ACC112 (cell line): ENCODE measurements at regions not wholly inside any gene's neighbourhood (a gene's known extent, or its start where the extent isn't known, plus 50 kb on each side); places are given as distances from the start of the nearest gene placed in this dataset.

Experiments
- H2AFZ ChIP-seq: fragments of 200-600 bp; sonication (generic); one replicate; pipeline ENCODE4 v1.6.0; 2017; ENCODE audit warnings: antibody characterized with exemption, low read length; ENCODE audit not compliant: unreplicated experiment
- H3K27ac ChIP-seq: fragments of 200-600 bp; sonication (generic); 2 replicates; pipeline ENCODE4 v1.5.1; 2014; ENCODE audit warnings: low read depth, mild to moderate bottlenecking, antibody characterized with exemption, low read length, moderate library complexity
- H3K27me3 ChIP-seq: fragments of 200-600 bp; sonication (generic); 2 replicates; pipeline ENCODE4 v1.6.1; 2014; ENCODE audit warnings: mild to moderate bottlenecking, antibody characterized with exemption, low read length, moderate library complexity, mixed read lengths; ENCODE audit not compliant: insufficient read depth
- H3K36me3 ChIP-seq: fragments of 200-600 bp; sonication (generic); 2 replicates; pipeline ENCODE4 v1.6.1; 2016; ENCODE audit warnings: mild to moderate bottlenecking, antibody characterized with exemption, low read length, moderate library complexity, mixed read lengths; ENCODE audit not compliant: insufficient read depth
- H3K4me1 ChIP-seq: fragments of 200-600 bp; sonication (generic); one replicate; pipeline ENCODE4 v1.6.1; 2016; ENCODE audit warnings: low read length, mixed read lengths; ENCODE audit not compliant: insufficient read depth, unreplicated experiment, control insufficient read depth
- H3K4me3 ChIP-seq: fragments of 200-600 bp; sonication (generic); 2 replicates; pipeline ENCODE4 v1.5.1; 2014; ENCODE audit warnings: mild to moderate bottlenecking, low read depth, low read length
- H3K79me2 ChIP-seq: fragments of 200-600 bp; sonication (generic); one replicate; pipeline ENCODE4 v1.6.0; 2016; ENCODE audit warnings: low read length; ENCODE audit not compliant: control insufficient read depth, unreplicated experiment, insufficient read depth

DNA sequence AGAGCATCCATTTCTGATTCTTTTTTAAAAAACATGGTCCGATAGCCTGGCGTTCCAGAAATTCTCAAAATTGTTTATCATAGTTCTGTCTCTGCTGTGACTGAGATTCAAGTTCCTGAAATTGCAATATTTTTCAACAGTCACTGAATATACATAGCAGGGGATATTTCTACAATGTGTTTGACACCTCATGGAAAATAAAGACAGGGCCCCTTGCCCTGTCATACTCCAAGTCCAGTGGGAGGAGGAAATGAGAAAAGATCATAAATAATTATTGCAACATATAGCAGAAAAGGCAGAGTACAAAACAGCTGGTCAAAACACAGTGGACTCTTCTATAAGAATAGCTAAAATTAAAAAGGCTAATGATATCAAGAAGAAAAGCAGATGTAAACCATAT lies 234.8 kb upstream of the SPTLC3 start:
- Histone ChIP-seq H3K4me3 (no peak overlapping the region), H3K36me3 (no peaks in the 10 kb centered on the region), H3K27me3 (no peaks in the 10 kb centered on the region), H3K27ac (no peak overlapping the region), H3K79me2 (no peaks in the 10 kb centered on the region), H2AFZ (no peak overlapping the region), H3K4me1 (no peaks in the 10 kb centered on the region)

DNA sequence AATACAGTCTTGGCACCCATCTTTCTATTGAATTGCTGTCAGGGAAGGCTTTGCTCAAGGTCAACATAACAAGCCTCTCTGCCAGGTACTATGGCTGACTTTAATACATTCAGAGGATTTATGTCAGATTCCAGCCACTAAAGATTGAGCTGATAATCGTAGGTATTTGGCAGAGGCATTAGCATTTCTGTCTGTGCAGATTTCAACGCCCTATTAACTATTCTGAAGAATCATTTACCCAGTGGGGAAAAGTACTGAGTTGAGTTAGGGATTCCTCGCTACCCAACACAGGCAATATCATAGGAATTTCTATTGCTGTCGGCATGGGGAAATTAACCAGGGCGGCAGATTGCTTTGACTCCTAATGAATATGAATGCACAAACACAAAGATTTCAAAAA lies 233.7 kb upstream of the SPTLC3 start:
- no peak overlapping the region for H2AFZ ChIP-seq
- H3K27me3 ChIP-seq = no peaks in the 10 kb centered on the region
- no peaks in the 10 kb centered on the region for H3K4me1 ChIP-seq

DNA sequence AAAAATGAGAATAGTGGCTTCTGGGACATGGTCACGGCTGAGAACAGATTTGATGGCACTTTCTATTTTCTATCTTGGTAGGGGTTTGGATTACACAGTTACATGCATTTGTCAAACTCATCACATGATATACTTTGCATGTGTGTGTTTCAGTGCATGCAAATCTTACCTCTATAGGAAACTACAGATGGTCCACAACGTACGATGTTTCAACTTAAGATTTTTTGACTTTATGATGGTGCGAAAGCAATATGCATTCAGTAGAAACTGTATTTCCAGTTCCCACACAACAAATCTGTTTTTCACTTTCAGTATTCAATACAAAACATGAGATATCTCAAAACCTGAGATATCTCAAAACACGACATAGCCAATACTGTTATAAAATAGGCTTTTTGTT lies 231.8 kb upstream of the SPTLC3 start:
- no peak overlapping the region for H3K4me3 ChIP-seq
- H3K27ac ChIP-seq = no peak overlapping the region
- H2AFZ ChIP-seq = no peak overlapping the region
- H3K79me2 ChIP-seq = no peaks in the 10 kb centered on the region
- H3K36me3 ChIP-seq = no peaks in the 10 kb centered on the region
- H3K4me1 ChIP-seq = no peaks in the 10 kb centered on the region
- H3K27me3 ChIP-seq = no peaks in the 10 kb centered on the region

More for the DNA sequence above, 233.7 kb upstream of the SPTLC3 start:
- H3K4me3 ChIP-seq = no peak overlapping the region
- no peaks in the 10 kb centered on the region for H3K79me2 ChIP-seq
- H3K27ac ChIP-seq = no peak overlapping the region
- no peaks in the 10 kb centered on the region for H3K36me3 ChIP-seq

DNA sequence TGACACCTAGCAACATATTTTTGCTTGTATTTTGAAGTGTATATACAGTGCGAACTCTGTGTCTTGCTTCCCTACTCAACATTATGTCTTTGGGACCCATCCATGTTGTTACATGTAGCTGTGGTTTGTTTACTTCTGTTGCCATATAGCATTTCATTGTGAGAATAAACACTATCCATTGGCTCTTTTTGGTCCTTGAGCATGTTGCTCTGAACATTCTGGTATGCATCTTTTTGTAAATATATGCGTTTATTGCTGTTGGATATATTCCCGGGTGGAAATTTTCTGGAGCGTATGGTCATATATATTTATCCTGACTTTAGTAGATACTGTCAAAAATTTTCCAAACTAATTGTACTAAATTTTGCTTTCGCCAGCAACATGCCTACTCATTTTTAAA lies 222.5 kb upstream of the SPTLC3 start:
- H2AFZ ChIP-seq = no peak overlapping the region
- no peaks in the 10 kb centered on the region for H3K79me2 ChIP-seq
- no peak overlapping the region for H3K4me3 ChIP-seq
- no peak overlapping the region for H3K27ac ChIP-seq
- no peaks in the 10 kb centered on the region for H3K27me3 ChIP-seq
- H3K36me3 ChIP-seq = no peaks in the 10 kb centered on the region
- no peaks in the 10 kb centered on the region for H3K4me1 ChIP-seq

DNA sequence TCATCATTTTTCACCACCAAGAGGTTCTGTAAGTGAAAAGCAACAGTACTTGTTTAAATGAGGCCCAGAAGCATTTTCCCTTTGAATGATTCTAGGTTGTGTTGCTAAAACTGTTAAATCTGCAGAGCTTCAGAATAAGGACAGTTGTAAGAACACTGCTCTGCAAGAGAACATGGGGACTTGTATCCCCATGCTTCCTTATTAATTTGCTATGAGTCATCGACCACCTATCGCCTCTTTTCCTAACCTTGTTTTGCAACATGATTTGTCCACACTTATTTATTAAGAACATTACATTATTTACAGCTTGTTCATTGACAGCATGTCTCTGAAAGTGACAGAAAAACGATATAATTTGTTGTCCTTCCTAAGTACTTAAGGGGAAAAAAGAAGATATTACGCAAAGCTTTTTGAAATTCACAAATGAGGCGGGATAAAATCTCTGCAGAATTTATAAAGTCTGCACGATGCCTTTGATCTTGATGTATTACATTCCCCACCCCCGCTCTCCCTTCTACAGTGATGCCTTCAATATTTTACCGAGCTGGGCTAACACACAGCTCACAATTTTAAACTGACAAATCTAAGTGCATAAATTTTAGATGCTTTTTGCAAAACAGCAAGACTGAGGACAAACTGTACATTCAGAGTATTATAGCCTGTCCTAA lies 220.0 kb upstream of the SPTLC3 start:
- Histone ChIP-seq H3K27me3 (no peaks in the 10 kb centered on the region), H3K79me2 (no peaks in the 10 kb centered on the region), H3K27ac (no peak overlapping the region), H2AFZ (no peak overlapping the region), H3K4me3 (no peak overlapping the region), H3K36me3 (no peaks in the 10 kb centered on the region), H3K4me1 (no peaks in the 10 kb centered on the region)

DNA sequence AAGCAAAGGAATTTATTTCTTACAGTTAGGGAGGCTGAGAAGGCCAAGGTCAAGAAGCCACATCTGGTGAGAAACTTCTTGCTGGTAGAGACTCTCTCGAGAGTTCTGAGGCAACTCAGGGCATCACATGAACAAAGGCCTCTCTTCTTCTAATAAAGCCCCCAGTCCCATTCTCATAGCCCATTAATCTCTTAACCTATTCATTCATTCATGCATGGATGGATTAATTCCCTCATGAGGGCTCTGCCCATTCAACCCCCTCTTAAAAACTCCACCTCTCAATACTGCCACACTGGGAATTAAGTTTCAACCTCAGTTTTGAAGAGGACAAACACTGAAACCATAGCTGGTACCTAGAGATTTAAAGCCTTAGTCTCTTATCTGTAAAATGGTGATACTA lies 217.9 kb upstream of the SPTLC3 start:
- no peaks in the 10 kb centered on the region for H3K4me1 ChIP-seq
- no peak overlapping the region for H2AFZ ChIP-seq
- no peaks in the 10 kb centered on the region for H3K36me3 ChIP-seq
- H3K27me3 ChIP-seq = no peaks in the 10 kb centered on the region
- no peaks in the 10 kb centered on the region for H3K79me2 ChIP-seq
- H3K27ac ChIP-seq = no peak overlapping the region
- no peak overlapping the region for H3K4me3 ChIP-seq

DNA sequence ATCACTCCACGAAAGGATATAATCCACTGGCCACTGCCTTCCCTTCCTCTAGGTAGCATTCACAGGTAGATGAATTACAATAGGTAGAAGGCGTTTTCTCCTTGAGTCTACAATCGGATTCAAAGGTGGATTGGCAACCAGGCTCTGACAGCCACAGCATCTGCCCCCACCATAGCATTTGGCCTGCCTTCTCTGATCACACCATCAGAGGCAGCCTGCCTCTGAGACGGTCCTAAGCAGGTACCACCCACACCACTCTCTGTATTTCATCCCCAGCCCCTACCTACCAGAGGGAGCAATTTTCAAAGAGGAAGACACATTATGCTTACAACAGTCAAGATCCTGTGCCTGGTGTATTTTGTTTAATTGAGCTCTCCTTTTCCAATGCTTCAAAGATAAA lies 210.5 kb upstream of the SPTLC3 start:
- no peaks in the 10 kb centered on the region for H3K36me3 ChIP-seq

DNA sequence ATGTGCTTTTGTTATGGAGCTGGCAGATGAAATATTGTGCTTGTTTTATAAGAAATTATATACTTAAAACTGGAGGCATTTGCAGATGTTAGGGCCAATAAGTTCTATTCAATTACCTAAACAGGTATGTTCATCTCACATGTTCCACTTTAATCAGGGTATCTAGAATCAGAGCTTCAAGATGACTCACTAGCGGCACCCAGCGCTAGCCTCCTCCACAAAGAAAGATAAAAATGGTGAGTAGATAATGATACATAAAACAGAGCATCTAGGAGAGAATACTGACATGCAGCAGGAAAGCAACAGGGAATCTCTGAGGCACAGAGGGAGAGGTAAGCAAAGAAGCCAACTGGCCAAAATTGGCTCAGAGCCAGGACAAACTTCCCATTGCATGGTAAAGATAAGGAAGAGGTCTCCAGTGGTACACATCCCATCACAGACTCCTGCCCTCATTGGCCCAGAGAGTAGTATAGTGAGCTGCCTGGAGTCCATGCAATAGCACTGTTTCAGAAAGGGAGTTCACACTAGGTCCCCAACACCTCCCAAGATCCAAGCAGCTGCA lies 200.7 kb upstream of the SPTLC3 start:
- Histone ChIP-seq H2AFZ (no peak overlapping the region), H3K4me1 (no peaks in the 10 kb centered on the region), H3K36me3 (no peaks in the 10 kb centered on the region), H3K27ac (no peak overlapping the region), H3K27me3 (no peaks in the 10 kb centered on the region), H3K4me3 (no peak overlapping the region), H3K79me2 (no peaks in the 10 kb centered on the region)

More for the DNA sequence above, 210.5 kb upstream of the SPTLC3 start:
- H3K27ac ChIP-seq = no peak overlapping the region
- no peaks in the 10 kb centered on the region for H3K4me1 ChIP-seq
- H3K79me2 ChIP-seq = no peaks in the 10 kb centered on the region
- H3K27me3 ChIP-seq = no peaks in the 10 kb centered on the region
- H3K4me3 ChIP-seq = no peak overlapping the region
- H2AFZ ChIP-seq = no peak overlapping the region

DNA sequence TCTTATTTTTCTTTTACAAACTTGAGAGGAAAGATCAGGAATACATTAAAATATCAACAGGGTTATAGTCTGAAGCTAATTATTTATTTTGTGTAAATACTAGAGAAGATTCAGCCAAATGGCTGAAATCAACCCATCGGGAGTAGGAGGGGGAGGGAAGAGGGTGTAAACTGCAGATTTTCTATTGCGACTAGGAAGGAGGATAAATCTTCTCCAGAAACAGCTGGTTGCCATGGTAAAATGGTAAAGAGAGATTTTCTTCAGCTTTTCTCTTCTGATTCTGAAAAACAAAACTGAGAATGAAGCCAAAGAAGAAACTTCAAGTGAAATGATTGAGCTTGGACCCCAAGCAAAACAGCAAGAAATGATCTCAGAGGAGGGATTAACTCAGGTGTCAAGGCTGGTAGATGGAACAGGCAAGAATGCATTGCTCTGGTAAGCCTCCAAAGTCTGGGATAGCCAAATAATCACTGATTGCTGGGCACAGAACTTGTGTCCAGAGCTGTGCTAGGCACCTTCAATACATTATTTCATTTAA lies 193.5 kb upstream of the SPTLC3 start:
- H3K79me2 ChIP-seq = no peaks in the 10 kb centered on the region
- H3K4me3 ChIP-seq = no peak overlapping the region
- no peaks in the 10 kb centered on the region for H3K27me3 ChIP-seq
- H2AFZ ChIP-seq = no peak overlapping the region
- H3K27ac ChIP-seq = no peak overlapping the region
- H3K4me1 ChIP-seq = no peaks in the 10 kb centered on the region
- H3K36me3 ChIP-seq = no peaks in the 10 kb centered on the region

DNA sequence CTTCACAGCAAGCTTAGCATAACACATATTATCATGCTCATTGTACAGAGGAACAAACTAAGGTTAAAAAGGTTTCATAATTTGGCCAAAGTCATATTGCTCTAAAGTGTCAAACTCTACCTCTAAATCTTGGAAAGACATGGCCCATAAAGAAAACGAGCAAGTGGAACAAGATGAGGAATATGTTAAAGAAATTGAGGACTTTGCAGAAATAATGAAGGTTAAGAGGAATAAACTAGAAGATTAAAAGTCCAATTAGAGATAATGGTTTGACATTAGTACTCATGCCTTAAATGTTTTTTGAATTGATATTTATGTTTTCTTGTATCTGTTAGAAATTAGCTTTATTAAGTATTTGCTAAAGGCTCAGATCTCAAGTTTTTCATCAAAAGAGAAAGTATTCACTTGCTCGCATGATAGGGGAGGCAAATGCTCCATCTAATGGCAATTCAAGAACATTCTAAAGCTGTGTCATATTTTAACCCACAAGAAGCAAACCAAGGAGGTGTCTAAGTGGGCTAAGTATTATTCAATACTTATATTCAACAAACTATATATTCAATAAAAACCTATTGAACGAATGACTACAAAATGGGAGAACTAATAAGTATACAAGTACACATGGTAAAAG lies 192.9 kb upstream of the SPTLC3 start:
- Histone ChIP-seq H3K4me1 (no peaks in the 10 kb centered on the region), H3K79me2 (no peaks in the 10 kb centered on the region), H3K36me3 (no peaks in the 10 kb centered on the region), H3K27me3 (no peaks in the 10 kb centered on the region), H3K4me3 (no peak overlapping the region), H3K27ac (no peak overlapping the region), H2AFZ (no peak overlapping the region)

DNA sequence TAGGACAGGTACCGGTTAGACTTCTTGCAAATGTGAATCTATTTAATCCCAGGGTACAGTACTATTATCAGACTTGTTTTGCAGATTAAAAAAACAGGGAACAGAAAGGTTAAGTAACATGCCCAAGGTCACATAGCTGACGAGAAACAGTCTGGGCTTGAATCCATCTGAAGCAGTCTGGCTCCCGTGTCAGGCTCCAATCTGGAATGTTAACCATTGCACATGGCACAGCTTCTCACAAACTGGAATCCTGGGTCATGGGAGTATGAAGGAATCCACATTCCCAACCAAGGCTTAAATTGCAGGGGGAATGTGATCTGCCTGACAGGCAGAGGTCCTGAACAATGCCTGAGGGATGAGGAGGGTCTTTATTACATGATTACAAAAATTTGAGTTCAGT lies 187.5 kb upstream of the SPTLC3 start:
- H3K4me1 ChIP-seq = no peaks in the 10 kb centered on the region
- no peak overlapping the region for H3K27ac ChIP-seq
- no peaks in the 10 kb centered on the region for H3K27me3 ChIP-seq
- H3K36me3 ChIP-seq = no peaks in the 10 kb centered on the region
- H3K4me3 ChIP-seq = no peak overlapping the region
- H2AFZ ChIP-seq = no peak overlapping the region
- H3K79me2 ChIP-seq = no peaks in the 10 kb centered on the region
